ENCODE measurements at regions not wholly inside any gene's neighbourhood (a gene's known extent, or its start where the extent isn't known, plus 50 kb on each side); places are given as distances from the start of the nearest gene placed in this dataset.

DNA sequence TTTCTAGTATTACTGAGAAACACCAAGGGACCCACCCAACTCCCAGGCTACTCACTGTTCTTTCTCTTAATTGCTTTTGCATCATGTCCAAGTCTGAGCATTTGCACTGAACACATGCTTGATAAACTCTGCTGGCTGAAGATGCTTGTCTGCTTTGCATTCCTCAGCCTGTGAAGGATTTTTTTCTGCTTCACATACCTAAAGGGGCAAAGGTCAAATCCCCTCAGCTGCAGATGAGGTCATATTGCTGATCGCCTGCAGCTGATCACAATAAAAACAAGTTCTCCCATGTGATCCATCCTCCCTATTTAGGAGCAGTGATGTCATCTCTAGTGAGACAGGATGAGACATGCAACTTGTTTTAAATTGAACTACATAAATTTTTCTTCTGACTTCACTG lies 84.6 kb upstream of the DCBLD2 start (continued):
- TF ChIP-seq, protein P1, sequence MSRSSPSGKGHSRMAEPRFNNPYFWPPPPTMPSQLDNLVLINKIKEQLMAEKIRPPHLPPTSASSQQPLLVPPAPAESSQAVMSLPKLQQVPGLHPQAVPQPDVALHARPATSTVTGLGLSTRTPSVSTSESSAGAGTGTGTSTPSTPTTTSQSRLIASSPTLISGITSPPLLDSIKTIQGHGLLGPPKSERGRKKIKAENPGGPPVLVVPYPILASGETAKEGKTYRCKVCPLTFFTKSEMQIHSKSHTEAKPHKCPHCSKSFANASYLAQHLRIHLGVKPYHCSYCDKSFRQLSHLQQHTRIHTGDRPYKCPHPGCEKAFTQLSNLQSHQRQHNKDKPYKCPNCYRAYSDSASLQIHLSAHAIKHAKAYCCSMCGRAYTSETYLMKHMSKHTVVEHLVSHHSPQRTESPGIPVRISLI (CRISPR knock-in tag; IDR thresholded peaks at IDR 0.05; ENCODE audit: borderline replicate concordance), result peak; percentile 42; the same call in 1 of the 2 replicates
- no peak for TF ChIP-seq ZSCAN9 (CRISPR knock-in tag; IDR thresholded peaks at IDR 0.05; ENCODE audit: borderline replicate concordance)
- TF ChIP-seq, protein P2, sequence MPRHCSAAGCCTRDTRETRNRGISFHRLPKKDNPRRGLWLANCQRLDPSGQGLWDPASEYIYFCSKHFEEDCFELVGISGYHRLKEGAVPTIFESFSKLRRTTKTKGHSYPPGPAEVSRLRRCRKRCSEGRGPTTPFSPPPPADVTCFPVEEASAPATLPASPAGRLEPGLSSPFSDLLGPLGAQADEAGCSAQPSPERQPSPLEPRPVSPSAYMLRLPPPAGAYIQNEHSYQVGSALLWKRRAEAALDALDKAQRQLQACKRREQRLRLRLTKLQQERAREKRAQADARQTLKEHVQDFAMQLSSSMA (CRISPR knock-in tag; IDR thresholded peaks at IDR 0.05), result no peak
- no peak for TF ChIP-seq CAMTA2 (CRISPR knock-in tag; IDR thresholded peaks at IDR 0.05; ENCODE audit: borderline replicate concordance)
- TF ChIP-seq NR2F1 (CRISPR knock-in tag; IDR thresholded peaks at IDR 0.05), result peak in 1 of 2 experiments; percentile 82; a peak in 2 of 4 replicates
- no peak for TF ChIP-seq HOXD1 (CRISPR knock-in tag; IDR thresholded peaks at IDR 0.05)
- no peak for TF ChIP-seq ZNF713 (CRISPR knock-in tag; IDR thresholded peaks at IDR 0.05)
- no peak for TF ChIP-seq ZBTB3 (CRISPR knock-in tag; IDR thresholded peaks at IDR 0.05; ENCODE audit: borderline replicate concordance, low read depth)
- no peak for TF ChIP-seq CREM (IDR thresholded peaks at IDR 0.05)
- no peak for TF ChIP-seq CREM (CRISPR knock-in tag; IDR thresholded peaks at IDR 0.05)
- TF ChIP-seq DR1 (CRISPR knock-in tag; IDR thresholded peaks at IDR 0.05), result no peak
- TF ChIP-seq SPEN (CRISPR knock-in tag; IDR thresholded peaks at IDR 0.05; ENCODE audit: low read depth), result no peak
- TF ChIP-seq ZNF382 (CRISPR knock-in tag; IDR thresholded peaks at IDR 0.05; ENCODE audit: borderline replicate concordance), result no peak
- TF ChIP-seq SAP130 (CRISPR knock-in tag; IDR thresholded peaks at IDR 0.05; ENCODE audit: low read depth), result 0 out of 2 replicates have a peak, but pooled peaks have one; percentile 23
- no peak for TF ChIP-seq NRL (CRISPR knock-in tag; IDR thresholded peaks at IDR 0.05; ENCODE audit: borderline replicate concordance)
- TF ChIP-seq, protein P3, sequence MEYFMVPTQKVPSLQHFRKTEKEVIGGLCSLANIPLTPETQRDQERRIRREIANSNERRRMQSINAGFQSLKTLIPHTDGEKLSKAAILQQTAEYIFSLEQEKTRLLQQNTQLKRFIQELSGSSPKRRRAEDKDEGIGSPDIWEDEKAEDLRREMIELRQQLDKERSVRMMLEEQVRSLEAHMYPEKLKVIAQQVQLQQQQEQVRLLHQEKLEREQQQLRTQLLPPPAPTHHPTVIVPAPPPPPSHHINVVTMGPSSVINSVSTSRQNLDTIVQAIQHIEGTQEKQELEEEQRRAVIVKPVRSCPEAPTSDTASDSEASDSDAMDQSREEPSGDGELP (IDR thresholded peaks at IDR 0.05; ENCODE audit: borderline replicate concordance, low read depth), result peak; percentile 81; the same call in 1 of the 2 replicates
- no peak for TF ChIP-seq NFIB (CRISPR knock-in tag; IDR thresholded peaks at IDR 0.05; ENCODE audit: borderline replicate concordance)
- TF ChIP-seq SRSF4 (IDR thresholded peaks at IDR 0.05; ENCODE audit: low read depth, low read length, poor library complexity, severe bottlenecking), result no peak
- TF ChIP-seq TBP (CRISPR knock-in tag; IDR thresholded peaks at IDR 0.05), result no peak
- TF ChIP-seq NR2F6 (IDR thresholded peaks at IDR 0.05), result peak; percentile 72
- peak; percentile 78 for TF ChIP-seq NR2F6 (CRISPR knock-in tag; IDR thresholded peaks at IDR 0.05)
- peak; percentile 51; the same call in 1 of the 2 replicates for TF ChIP-seq CREB1 (IDR thresholded peaks at IDR 0.05)
- TF ChIP-seq CREB1 (CRISPR knock-in tag; IDR thresholded peaks at IDR 0.05), result no peak
- no peak for TF ChIP-seq GABPA (IDR thresholded peaks at IDR 0.05; ENCODE audit: low read depth, low read length)
- TF ChIP-seq GABPA (CRISPR knock-in tag; IDR thresholded peaks at IDR 0.05; ENCODE audit: low read depth), result no peak
- TF ChIP-seq ELF1 (CRISPR knock-in tag; IDR thresholded peaks at IDR 0.05), result no peak
- TF ChIP-seq, protein P4, sequence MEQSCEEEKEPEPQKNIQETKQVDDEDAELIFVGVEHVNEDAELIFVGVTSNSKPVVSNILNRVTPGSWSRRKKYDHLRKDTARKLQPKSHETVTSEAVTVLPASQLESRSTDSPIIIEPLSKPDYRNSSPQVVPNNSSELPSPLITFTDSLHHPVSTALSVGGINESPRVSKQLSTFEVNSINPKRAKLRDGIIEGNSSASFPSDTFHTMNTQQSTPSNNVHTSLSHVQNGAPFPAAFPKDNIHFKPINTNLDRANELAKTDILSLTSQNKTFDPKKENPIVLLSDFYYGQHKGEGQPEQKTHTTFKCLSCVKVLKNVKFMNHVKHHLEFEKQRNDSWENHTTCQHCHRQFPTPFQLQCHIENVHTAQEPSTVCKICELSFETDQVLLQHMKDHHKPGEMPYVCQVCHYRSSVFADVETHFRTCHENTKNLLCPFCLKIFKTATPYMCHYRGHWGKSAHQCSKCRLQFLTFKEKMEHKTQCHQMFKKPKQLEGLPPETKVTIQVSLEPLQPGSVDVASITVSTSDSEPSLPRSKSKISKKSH (CRISPR knock-in tag; IDR thresholded peaks at IDR 0.05; ENCODE audit: borderline replicate concordance), result no peak
- no peak for TF ChIP-seq ZNF343 (CRISPR knock-in tag; IDR thresholded peaks at IDR 0.05)
- no peak for TF ChIP-seq ZNF839 (CRISPR knock-in tag; IDR thresholded peaks at IDR 0.05; ENCODE audit: borderline replicate concordance)

Data from HepG2 (cell line).